ENCODE measurements at regions not wholly inside any gene's neighbourhood (a gene's known extent, or its start where the extent isn't known, plus 50 kb on each side); places are given as distances from the start of the nearest gene placed in this dataset.
"Not testable (repeated sequence)": the region's sequence is repeated elsewhere in the genome, so short reads cannot be mapped to it uniquely, and the experiment has no call there.

- no peak for DNase-seq (ENCODE audit: low read depth in 2 of 2)
These were observed 822.4 kb downstream of the FAT4 start for GRCh38 chr4:126136922-126137781.

GRCh38 chr4:126137782-126138170 is 823.0 kb downstream of the FAT4 start:
- DNase-seq (ENCODE audit: low read depth in 2 of 2), result no peak

- no peak for DNase-seq (ENCODE audit: low read depth in 2 of 2)
These were observed 829.9 kb downstream of the FAT4 start for GRCh38 chr4:126144543-126145237.

- DNase-seq (ENCODE audit: low read depth in 2 of 2), result no peak
These were observed 853.7 kb downstream of the FAT4 start for GRCh38 chr4:126168484-126168883.

GRCh38 chr4:126172126-126172525 is 857.4 kb downstream of the FAT4 start:
- DNase-seq (ENCODE audit: low read depth in 2 of 2), result no peak

- no peak for DNase-seq (ENCODE audit: low read depth in 2 of 2)
These were observed 859.9 kb downstream of the FAT4 start for GRCh38 chr4:126174627-126175026.

GRCh38 chr4:126180642-126181041 is 865.9 kb downstream of the FAT4 start:
- DNase-seq (ENCODE audit: low read depth in 2 of 2), result no peak

- DNase-seq (ENCODE audit: low read depth in 2 of 2), result no peak
These were observed 867.6 kb downstream of the FAT4 start for GRCh38 chr4:126182336-126182735.

- DNase-seq (ENCODE audit: low read depth in 2 of 2), result no peak
These were observed 868.0 kb downstream of the FAT4 start for GRCh38 chr4:126182786-126183185.

- no peak for DNase-seq (ENCODE audit: low read depth in 2 of 2)
These were observed 868.5 kb downstream of the FAT4 start for GRCh38 chr4:126183206-126183605.

- DNase-seq (ENCODE audit: low read depth in 2 of 2), result no peak
These were observed 876.8 kb downstream of the FAT4 start for GRCh38 chr4:126191536-126191935.

GRCh38 chr4:126192506-126192905 is 877.8 kb downstream of the FAT4 start:
- DNase-seq (ENCODE audit: low read depth in 2 of 2), result no peak

- DNase-seq (ENCODE audit: low read depth in 2 of 2), result not testable (repeated sequence)
These were observed 886.7 kb downstream of the FAT4 start for GRCh38 chr4:126201251-126202138.

GRCh38 chr4:126202226-126202625 is 887.5 kb downstream of the FAT4 start:
- no peak for DNase-seq (ENCODE audit: low read depth in 2 of 2)

- no peak for DNase-seq (ENCODE audit: low read depth in 2 of 2)
These were observed 893.2 kb downstream of the FAT4 start for GRCh38 chr4:126207910-126208309.

GRCh38 chr4:126209147-126209546 is 894.4 kb downstream of the FAT4 start:
- no peak for DNase-seq (ENCODE audit: low read depth in 2 of 2)

- no peak for DNase-seq (ENCODE audit: low read depth in 2 of 2)
These were observed 899.2 kb downstream of the FAT4 start for GRCh38 chr4:126213996-126214395.

- no peak for DNase-seq (ENCODE audit: low read depth in 2 of 2)
These were observed 901.0 kb downstream of the FAT4 start for GRCh38 chr4:126215759-126216158.

GRCh38 chr4:126216611-126217010 is 901.9 kb downstream of the FAT4 start:
- no peak for DNase-seq (ENCODE audit: low read depth in 2 of 2)

- no peak for DNase-seq (ENCODE audit: low read depth in 2 of 2)
These were observed 906.5 kb downstream of the FAT4 start for GRCh38 chr4:126221282-126221681.

GRCh38 chr4:126221717-126222340 is 907.1 kb downstream of the FAT4 start:
- no peak for DNase-seq (ENCODE audit: low read depth in 2 of 2)

Data from stimulated activated CD8-positive, alpha-beta memory T cell treated with anti-CD3 and anti-CD28 coated beads, Interleukin-15, amount 100 ng/mL, for 48 hours (primary cell).